H9 (cell line): ENCODE measurements at regions not wholly inside any gene's neighbourhood (a gene's known extent, or its start where the extent isn't known, plus 50 kb on each side); places are given as distances from the start of the nearest gene placed in this dataset.

Source experiments
- DNase-seq: peaks from one replicate; pipeline ENCODE4 v3.0.0-alpha.2; 2017
- H2AFZ ChIP-seq: one replicate; pipeline ENCODE4 v1.6.1; 2013; ENCODE audit warnings: mild to moderate bottlenecking, low read length, control low read depth, moderate library complexity
- H2AK5ac ChIP-seq: 2 replicates; pipeline ENCODE4 v1.6.1; 2013; ENCODE audit warnings: low read length, control low read depth, mixed read lengths; ENCODE audit not compliant: insufficient read length
- H2BK120ac ChIP-seq: one replicate; pipeline ENCODE4 v1.6.1; 2013; ENCODE audit warnings: low read depth, mild to moderate bottlenecking, low read length, control low read depth, inconsistent platforms; ENCODE audit not compliant: poor library complexity, severe bottlenecking
- H2BK12ac ChIP-seq: 2 replicates; pipeline ENCODE4 v1.6.1; 2013; ENCODE audit warnings: low read length, control low read depth, mixed read lengths, low read depth; ENCODE audit not compliant: insufficient read length
- H2BK15ac ChIP-seq: 2 replicates; pipeline ENCODE4 v1.6.1; 2013; ENCODE audit warnings: low read depth, low read length, control low read depth
- H2BK20ac ChIP-seq: one replicate; pipeline ENCODE4 v1.6.1; 2013; ENCODE audit warnings: low read depth, mild to moderate bottlenecking, low read length, control low read depth, inconsistent platforms; ENCODE audit not compliant: poor library complexity, severe bottlenecking
- H2BK5ac ChIP-seq: 2 replicates; pipeline ENCODE4 v1.6.1; 2013; ENCODE audit warnings: low read length, control low read depth, mixed read lengths; ENCODE audit not compliant: insufficient read length
- H3K14ac ChIP-seq: 2 replicates; pipeline ENCODE4 v1.6.1; 2013; ENCODE audit warnings: low read length, control low read depth; ENCODE audit not compliant: insufficient read depth
- H3K18ac ChIP-seq: 2 replicates; pipeline ENCODE4 v1.6.1; 2013; ENCODE audit warnings: low read depth, mild to moderate bottlenecking, mixed read lengths, low read length, control low read depth; ENCODE audit not compliant: insufficient read length
- H3K23ac ChIP-seq: 2 replicates; pipeline ENCODE4 v1.6.1; 2013; ENCODE audit warnings: low read length, control low read depth, mixed read lengths, low read depth; ENCODE audit not compliant: insufficient read length
- H3K23me2 ChIP-seq: 2 replicates; pipeline ENCODE4 v1.6.1; 2013; ENCODE audit warnings: low read depth, mild to moderate bottlenecking, mixed read lengths, low read length, control low read depth; ENCODE audit not compliant: insufficient read length, poor library complexity, severe bottlenecking
- H3K27ac ChIP-seq: 2 replicates; pipeline ENCODE4 v1.5.1; 2013; ENCODE audit warnings: low read length, control low read depth, mixed read lengths, low read depth; ENCODE audit not compliant: insufficient read length
- H3K27me3 ChIP-seq: 2 replicates; pipeline ENCODE4 v1.6.1; 2013; ENCODE audit warnings: low read length, control low read depth, inconsistent platforms; ENCODE audit not compliant: insufficient read depth
- H3K4ac ChIP-seq: 2 replicates; pipeline ENCODE4 v1.6.1; 2013; ENCODE audit warnings: low read depth, mild to moderate bottlenecking, control low read depth, inconsistent platforms, low read length, moderate library complexity
- H3K4me1 ChIP-seq: 2 replicates; pipeline ENCODE4 v1.6.1; 2013; ENCODE audit warnings: low read length, control low read depth, inconsistent platforms; ENCODE audit not compliant: insufficient read depth
- H3K4me2 ChIP-seq: 2 replicates; pipeline ENCODE4 v1.6.1; 2013; ENCODE audit warnings: low read length, control low read depth, mixed read lengths; ENCODE audit not compliant: insufficient read length, insufficient read depth
- H3K56ac ChIP-seq: 2 replicates; pipeline ENCODE4 v1.6.1; 2013; ENCODE audit warnings: low read depth, mild to moderate bottlenecking, mixed read lengths, low read length, control low read depth; ENCODE audit not compliant: insufficient read length
- H3K79me1 ChIP-seq: 2 replicates; pipeline ENCODE4 v1.6.1; 2013; ENCODE audit warnings: low read depth, mild to moderate bottlenecking, moderate library complexity, low read length, control low read depth, inconsistent platforms; ENCODE audit not compliant: insufficient read depth, poor library complexity, severe bottlenecking
- H3K79me2 ChIP-seq: 2 replicates; pipeline ENCODE4 v1.6.1; 2013; ENCODE audit warnings: low read length, control low read depth, inconsistent platforms; ENCODE audit not compliant: insufficient read depth
- H3K9ac ChIP-seq: 2 replicates; pipeline ENCODE4 v1.6.1; 2013; ENCODE audit warnings: low read length, control low read depth, mixed read lengths; ENCODE audit not compliant: insufficient read length; ENCODE audit errors: extremely low read depth
- H3K9me3 ChIP-seq: one replicate; pipeline ENCODE4 v1.6.1; 2013; ENCODE audit warnings: low read depth, low read length, inconsistent platforms; ENCODE audit not compliant: control insufficient read depth
- H3T11ph ChIP-seq: one replicate; pipeline ENCODE4 v1.6.1; 2013; ENCODE audit warnings: mild to moderate bottlenecking, low read length, control low read depth, inconsistent platforms
- H4K20me1 ChIP-seq: one replicate; pipeline ENCODE4 v1.6.1; 2013; ENCODE audit not compliant: control insufficient read depth, insufficient read length, insufficient read depth
- H4K5ac ChIP-seq: 2 replicates; pipeline ENCODE4 v1.6.1; 2013; ENCODE audit warnings: low read depth, mild to moderate bottlenecking, mixed read lengths, low read length, control low read depth; ENCODE audit not compliant: insufficient read length
- H4K8ac ChIP-seq: replicated peaks from 2 replicates; pipeline ENCODE4 v1.6.1; 2013; ENCODE audit warnings: low read length, control low read depth, mixed read lengths, low read depth; ENCODE audit not compliant: insufficient read length
- H4K91ac ChIP-seq: 2 replicates; pipeline ENCODE4 v1.6.1; 2013; ENCODE audit warnings: low read depth, mild to moderate bottlenecking, moderate library complexity, mixed read lengths, low read length, control low read depth; ENCODE audit not compliant: insufficient read length
- H3K27ac Mint-ChIP-seq, 3 experiments: 2 replicates in 2 of 3; 3 replicates in 1 of 3; pipeline ENCODE4 v1.8.0; 2020 to 2021; ENCODE audit warnings: mixed read lengths in 3 of 3, mild to moderate bottlenecking in 1 of 3, moderate library complexity in 1 of 3
- H3K27me3 Mint-ChIP-seq: 2 replicates; pipeline ENCODE4 v1.8.0; 2021; ENCODE audit warnings: low read depth, mild to moderate bottlenecking, moderate library complexity, mixed read lengths
- H3K36me3 Mint-ChIP-seq, 3 experiments: 2 replicates in 2 of 3; 3 replicates in 1 of 3; pipeline ENCODE4 v1.8.0; 2020 to 2021; ENCODE audit warnings: low read depth in 3 of 3, mixed read lengths in 3 of 3; ENCODE audit not compliant: insufficient read depth in 1 of 3
- H3K4me1 Mint-ChIP-seq, 2 experiments: 2 replicates each; pipeline ENCODE4 v1.8.0; 2020; ENCODE audit warnings: mixed read lengths in 2 of 2
- H3K4me3 Mint-ChIP-seq, 2 experiments: 2 replicates in 1 of 2; 3 replicates in 1 of 2; pipeline ENCODE4 v1.8.0; 2020 to 2021; ENCODE audit warnings: mild to moderate bottlenecking in 2 of 2, mixed read lengths in 2 of 2, moderate library complexity in 1 of 2
- H3K9me3 Mint-ChIP-seq, 2 experiments: 2 replicates in 1 of 2; 3 replicates in 1 of 2; pipeline ENCODE4 v1.8.0; 2020; ENCODE audit warnings: mild to moderate bottlenecking in 2 of 2, mixed read lengths in 2 of 2, moderate library complexity in 1 of 2
- CTCF ChIP-seq: fragments of 200-600 bp; sonication (generic); conservative IDR thresholded peaks from 3 replicates; pipeline ENCODE4 v1.8.0; 2021; ENCODE audit warnings: antibody characterized with exemption, mild to moderate bottlenecking
- WGBS: extraction: QIAGEN DNeasy Blood & Tissue Kit; methylation state at CpG from one replicate; pipeline ENCODE4 v1.1.7; 2013; ENCODE audit warnings: missing lambda C conversion rate, low lambda C conversion rate, mixed read lengths; ENCODE audit not compliant: insufficient read length; ENCODE audit errors: extremely low coverage; 5-methylcytosine and 5-hydroxymethylcytosine counted together

- no peak overlapping the region for H3T11ph ChIP-seq
- no peaks in the 10 kb centered on the region for H4K20me1 ChIP-seq
- H3K4me2 ChIP-seq: no peak overlapping the region
- H2BK12ac ChIP-seq: no peak overlapping the region
- peaks cover 2 to 14% of the 10 kb centered on the region in 2 experiments; a peak in 4 of 5 replicates for H3K9me3 Mint-ChIP-seq
- no peak overlapping the region for H2BK120ac ChIP-seq
- H3K23ac ChIP-seq: no peak overlapping the region
- no peak overlapping the region for H2BK5ac ChIP-seq
- H3K4me3 Mint-ChIP-seq: no peak overlapping the region
- no peak overlapping the region for H2AFZ ChIP-seq
- H3K4ac ChIP-seq: no peak overlapping the region
- no peak overlapping the region for H4K5ac ChIP-seq
- no peaks in the 10 kb centered on the region; the same call in 1 of the 2 replicates for H3K79me2 ChIP-seq
- no peak overlapping the region for H3K9ac ChIP-seq
- no peak overlapping the region for H2AK5ac ChIP-seq
- no peak overlapping the region for H3K18ac ChIP-seq
- H3K27me3 Mint-ChIP-seq: peaks cover 17% of the 10 kb centered on the region
- no peaks in the 10 kb centered on the region for H3K4me1 Mint-ChIP-seq
- no peaks in the 10 kb centered on the region for H3K27me3 ChIP-seq
- no peak overlapping the region for H3K14ac ChIP-seq
- TF ChIP-seq CTCF: no peak
- no peak for DNase-seq
- no peak overlapping the region for H4K91ac ChIP-seq
- no peaks in the 10 kb centered on the region for H3K79me1 ChIP-seq
- H2BK15ac ChIP-seq: no peak overlapping the region
- H3K9me3 ChIP-seq: no peaks in the 10 kb centered on the region
- no peak overlapping the region for H3K27ac ChIP-seq
- no peak overlapping the region for H4K8ac ChIP-seq
- no CpG with 5 or more reads among the region's 3 CpGs for WGBS
- no peaks in the 10 kb centered on the region for H3K4me1 ChIP-seq
- no peak overlapping the region; a peak in 1 of 7 replicates for H3K27ac Mint-ChIP-seq
- H3K56ac ChIP-seq: no peak overlapping the region
- peaks cover 0 to 4% (median 0%) of the 10 kb centered on the region in 3 experiments; a peak in 2 of 7 replicates for H3K36me3 Mint-ChIP-seq
- H3K23me2 ChIP-seq: peaks cover 2% of the 10 kb centered on the region
- H2BK20ac ChIP-seq: no peak overlapping the region
These were observed 234.6 kb upstream of the MKI67 start for GRCh38 chr10:128360783-128361182.
